ENCODE measurements at regions not wholly inside any gene's neighbourhood (a gene's known extent, or its start where the extent isn't known, plus 50 kb on each side); places are given as distances from the start of the nearest gene placed in this dataset.

- no peak for TF ChIP-seq RAD21 (IDR thresholded peaks at IDR 0.05; ENCODE audit: low read depth)
- TF ChIP-seq ZFX (IDR thresholded peaks at IDR 0.05): no peak
- no peak for TF ChIP-seq SP1 (IDR thresholded peaks at IDR 0.05; ENCODE audit: low read depth)
These were observed 145.8 kb upstream of the SLC30A5 start (continued) for GRCh38 chr5:68947986-68948385.

- Histone ChIP-seq H4K20me1 (ENCODE audit: insufficient read depth) (no peaks in the 10 kb centered on the region), H3K4me2 (ENCODE audit: low read length) (no peak overlapping the region), H3K36me3 (ENCODE audit: control insufficient read depth in 1 of 2, insufficient read depth in 2 of 2, low read length in 2 of 2) (no peaks in the 10 kb centered on the region), H3K4me1 (ENCODE audit: control insufficient read depth in 1 of 2, insufficient read depth in 2 of 2, low read length in 2 of 2) (no peaks in the 10 kb centered on the region), H3K9me3 (ENCODE audit: control insufficient read depth in 1 of 2, insufficient read depth in 1 of 2, low read depth in 1 of 2, low read length in 2 of 2) (no peaks in the 10 kb centered on the region), H3K27ac (ENCODE audit: low read depth, low read length) (no peak overlapping the region), H3K79me2 (ENCODE audit: insufficient read depth, low read length) (no peaks in the 10 kb centered on the region), H3K9ac (ENCODE audit: low read length) (no peak overlapping the region), H2AFZ (ENCODE audit: low read depth, low read length, poor library complexity, severe bottlenecking) (no peak overlapping the region), H3K27me3 (ENCODE audit: insufficient read depth, low read length) (peaks cover 26% of the 10 kb centered on the region; the same call in 1 of the 2 replicates), H3K4me3 (replicated peaks in 1 of 2; ENCODE audit: low read depth in 1 of 2, low read length in 2 of 2) (no peak overlapping the region), H3K9me2 (ENCODE audit: insufficient read depth) (no peaks in the 10 kb centered on the region)
- ChIA-PET RAD21 (ENCODE audit: low non-redundant PET in 1 of 2, low total read pairs in 2 of 2, uncharacterized antibody in 2 of 2, unreplicated experiment in 2 of 2) (no interaction called here), POLR2A (no interaction called here), CTCF (no interaction called here)
- intact Hi-C loops (cut with micrococcal nuclease): loop anchor here (10.0 kb wide), 1 partner anchor 294 kb away; no protein-coding TSS in a partner anchor
- BruUV-seq (replicated peaks): no TSS peak
- DNase-seq (ENCODE audit: low read depth, low spot score) (no peak), ATAC-seq (no peak)
- TF ChIP-seq RAD21 (IDR thresholded peaks at IDR 0.05; ENCODE audit: low read depth) (no peak), CEBPB (IDR thresholded peaks at IDR 0.05; ENCODE audit: low read depth) (no peak), SIN3A (IDR thresholded peaks at IDR 0.05; ENCODE audit: low read depth) (no peak), ZBTB33 (IDR thresholded peaks at IDR 0.05; ENCODE audit: extremely low read depth, insufficient replicate concordance, low read length) (no peak), ATF3 (IDR thresholded peaks at IDR 0.05) (no peak), POLR2AphosphoS5 (IDR thresholded peaks at IDR 0.05; ENCODE audit: low read depth, low read length) (no peak), EZH2phosphoT487 (IDR thresholded peaks at IDR 0.05; ENCODE audit: borderline replicate concordance) (no peak), ELF1 (IDR thresholded peaks at IDR 0.05; ENCODE audit: borderline replicate concordance, low read depth) (no peak), YY1 (IDR thresholded peaks at IDR 0.05; ENCODE audit: extremely low read depth, insufficient replicate concordance, low read depth, low read length) (no peak), JUND (IDR thresholded peaks at IDR 0.05) (no peak), FOSL1 (IDR thresholded peaks at IDR 0.05; ENCODE audit: low read depth) (no peak), EGR1 (IDR thresholded peaks at IDR 0.05; ENCODE audit: low read depth) (no peak), MAX (IDR thresholded peaks at IDR 0.05) (no peak), REST (IDR thresholded peaks at IDR 0.05; ENCODE audit: low read depth) (no peak)
These were observed 144.6 kb upstream of the SLC30A5 start for GRCh38 chr5:68949256-68949655.

Measured in HCT116 (cell line).